ENCODE measurements at regions not wholly inside any gene's neighbourhood (a gene's known extent, or its start where the extent isn't known, plus 50 kb on each side); places are given as distances from the start of the nearest gene placed in this dataset.
"Not testable (repeated sequence)": the region's sequence is repeated elsewhere in the genome, so short reads cannot be mapped to it uniquely, and the experiment has no call there.

DNA sequence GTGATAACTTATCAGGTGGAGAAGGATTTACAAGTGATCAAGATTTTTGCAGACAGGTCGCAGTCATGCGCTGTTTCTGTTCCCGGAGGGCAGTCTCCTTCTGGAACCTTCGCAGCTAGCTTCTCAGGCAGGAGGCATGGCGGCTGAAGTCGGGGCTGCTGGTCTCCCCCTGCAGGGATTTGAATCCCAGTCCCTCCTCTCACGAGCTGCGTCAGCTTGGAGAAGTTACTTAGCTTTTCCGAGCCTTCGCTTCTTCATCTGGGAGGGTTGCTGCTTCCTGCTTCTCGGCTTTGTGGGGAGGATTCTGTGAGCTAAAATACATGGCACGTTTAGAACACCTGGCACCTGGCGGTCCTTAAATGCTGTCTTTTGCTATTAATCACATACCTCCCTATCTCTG, 287.8 kb upstream of the FOXF1 start:
- no peak for DNase-seq (ENCODE audit: low read depth in 4 of 4, low spot score in 2 of 4)

DNA sequence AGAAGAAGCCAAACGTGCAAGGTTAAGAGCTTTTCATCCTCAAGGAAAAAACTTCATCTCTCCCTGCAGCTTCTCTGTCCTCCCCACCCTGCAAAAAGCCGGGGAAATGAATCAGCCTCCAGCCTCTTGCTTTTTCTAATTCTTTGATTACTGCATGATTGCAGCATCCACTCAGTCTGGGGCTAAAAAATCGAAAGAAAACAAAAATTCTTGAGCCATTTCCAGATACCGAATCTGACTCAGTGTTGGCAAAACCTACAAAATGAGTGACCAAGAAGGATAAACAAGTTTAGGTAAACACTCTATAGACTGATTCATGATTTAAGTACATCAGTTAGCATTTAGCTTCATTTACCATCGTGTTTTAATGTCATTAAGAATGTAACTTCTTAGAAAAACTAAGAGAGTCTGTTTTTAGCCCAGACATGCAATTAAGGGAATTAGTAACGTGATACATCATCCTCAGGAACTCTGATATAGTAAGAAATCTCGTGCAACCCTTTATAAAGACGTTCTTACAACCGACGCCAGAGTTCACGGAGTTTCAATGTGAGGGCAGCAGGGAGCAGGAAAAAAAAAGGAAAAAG, 287.3 kb upstream of the FOXF1 start:
- DNase-seq (ENCODE audit: low read depth in 4 of 4, low spot score in 2 of 4): no peak

DNA sequence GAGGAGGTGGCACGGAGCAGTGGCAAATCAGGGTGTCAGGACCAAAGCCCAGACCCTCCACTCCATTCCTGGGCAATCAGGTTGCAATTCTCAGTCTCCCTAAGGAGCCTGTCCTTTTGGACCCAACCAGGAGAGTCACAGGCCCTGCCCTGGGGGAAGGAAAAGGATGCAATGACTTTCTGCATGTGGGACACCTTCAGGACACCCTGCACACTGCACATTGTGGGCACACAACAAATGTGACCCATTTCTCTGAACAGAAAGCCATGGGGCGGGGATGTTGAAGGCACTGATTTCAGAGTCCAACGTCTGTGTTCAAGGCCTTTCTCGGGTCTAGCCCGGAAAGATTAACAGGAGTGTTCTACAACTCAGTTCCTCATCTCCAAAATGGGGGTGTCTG, 286.2 kb upstream of the FOXF1 start:
- DNase-seq (ENCODE audit: low read depth in 4 of 4, low spot score in 2 of 4): no peak

DNA sequence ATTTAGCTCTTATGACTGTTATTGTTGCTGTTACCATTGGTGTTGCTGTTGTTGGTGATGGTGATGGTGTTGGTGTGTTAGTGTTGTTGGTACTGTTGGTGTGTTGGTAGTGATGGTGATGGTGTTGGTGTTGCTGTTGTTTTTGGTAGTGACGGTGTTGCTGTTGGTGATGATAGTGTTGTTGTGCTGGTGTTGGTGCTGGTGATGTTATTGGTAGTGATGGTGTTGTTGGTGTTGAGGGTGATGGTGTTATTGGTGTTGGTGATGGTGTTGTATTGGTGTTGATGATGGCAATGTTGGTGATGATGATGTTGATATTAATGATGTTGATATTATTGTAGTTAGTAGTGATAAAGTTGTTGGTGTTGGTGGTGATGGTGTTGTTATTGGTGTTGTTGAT, 285.7 kb upstream of the FOXF1 start:
- DNase-seq (ENCODE audit: low read depth in 4 of 4, low spot score in 2 of 4): no peak

DNA sequence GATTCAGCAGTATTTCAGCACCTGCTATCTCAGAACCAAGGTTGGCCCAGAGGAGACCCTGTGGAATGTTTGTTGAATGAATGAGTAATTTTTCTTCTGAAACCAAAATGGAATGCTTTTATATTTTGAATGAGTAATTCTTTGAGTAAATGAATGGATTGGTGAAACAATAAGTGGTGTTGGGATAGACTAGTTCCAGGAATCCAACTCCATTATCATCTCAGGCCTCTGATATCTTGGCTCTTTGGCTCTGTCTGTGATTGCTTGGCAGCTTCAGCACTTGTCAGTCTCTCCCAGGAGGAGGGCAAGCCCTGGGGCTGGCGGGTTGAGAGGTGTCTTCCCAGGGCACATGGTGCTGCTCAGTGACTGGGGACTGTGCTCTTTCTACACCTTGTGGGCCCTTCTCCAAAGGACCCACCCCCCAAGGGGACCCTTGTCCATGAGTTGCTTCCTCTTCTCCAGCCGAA, 284.4 kb upstream of the FOXF1 start:
- no peak for DNase-seq (ENCODE audit: low read depth in 4 of 4, low spot score in 2 of 4)

DNA sequence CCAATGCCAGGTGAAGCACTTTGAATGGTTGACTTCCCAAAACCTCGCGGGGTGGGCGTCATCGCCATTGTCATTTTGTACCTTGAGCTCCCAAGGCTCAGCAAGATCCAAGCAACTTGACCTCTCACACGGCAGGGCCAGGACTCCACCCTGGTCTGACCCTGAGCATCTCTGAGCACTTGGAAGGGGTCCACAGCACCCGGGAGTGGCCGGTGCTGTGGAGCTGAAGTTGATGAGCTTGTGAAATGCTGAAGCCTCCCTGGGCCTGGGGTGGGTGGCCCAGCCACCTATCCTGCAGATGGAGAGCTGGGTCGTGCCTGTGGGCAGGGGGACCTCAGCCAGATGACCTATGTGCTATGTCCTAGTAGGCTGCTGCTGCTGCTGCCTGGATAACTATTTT, 283.3 kb upstream of the FOXF1 start:
- no peak for DNase-seq (ENCODE audit: low read depth in 4 of 4, low spot score in 2 of 4)

DNA sequence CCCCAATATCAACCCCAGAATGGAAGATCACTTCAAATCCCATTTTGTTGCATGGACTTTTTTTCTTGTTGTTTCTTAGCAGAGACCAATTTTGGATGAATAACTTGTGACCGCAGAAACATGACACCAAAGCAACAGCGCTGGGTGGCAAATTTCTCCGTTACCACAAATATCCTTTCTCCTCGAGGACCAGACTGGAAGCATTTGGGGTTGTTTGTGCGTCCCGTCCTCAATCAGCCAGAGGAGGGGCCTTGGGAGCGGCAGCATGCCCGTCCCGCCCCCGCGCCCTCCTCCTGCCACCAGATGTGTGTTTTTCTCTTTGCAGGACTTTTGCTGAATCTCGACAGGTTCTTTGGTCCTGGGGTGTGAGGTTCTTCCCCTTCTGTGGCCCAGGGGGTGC, 282.5 kb upstream of the FOXF1 start:
- DNase-seq (ENCODE audit: low read depth in 4 of 4, low spot score in 2 of 4): no peak

DNA sequence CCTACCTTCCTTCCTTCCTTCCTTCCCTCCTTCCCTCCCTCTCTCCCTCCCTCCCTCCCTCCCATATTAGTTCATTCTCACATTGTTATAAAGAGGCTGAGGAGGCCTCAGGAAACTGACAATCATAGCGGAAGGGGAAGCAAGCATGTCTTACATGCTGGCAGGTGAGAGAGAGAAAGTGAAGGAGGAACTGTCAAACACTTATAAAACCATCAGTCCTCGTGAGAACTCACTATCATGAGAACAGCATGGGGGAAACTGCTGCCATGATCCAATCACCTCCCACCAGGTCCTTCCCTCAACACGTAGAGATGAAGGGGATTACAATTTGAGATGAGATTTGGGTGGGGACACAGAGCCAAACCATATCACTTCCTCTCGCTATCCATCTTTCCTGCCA, 281.6 kb upstream of the FOXF1 start:
- no peak for DNase-seq (ENCODE audit: low read depth in 4 of 4, low spot score in 2 of 4)

DNA sequence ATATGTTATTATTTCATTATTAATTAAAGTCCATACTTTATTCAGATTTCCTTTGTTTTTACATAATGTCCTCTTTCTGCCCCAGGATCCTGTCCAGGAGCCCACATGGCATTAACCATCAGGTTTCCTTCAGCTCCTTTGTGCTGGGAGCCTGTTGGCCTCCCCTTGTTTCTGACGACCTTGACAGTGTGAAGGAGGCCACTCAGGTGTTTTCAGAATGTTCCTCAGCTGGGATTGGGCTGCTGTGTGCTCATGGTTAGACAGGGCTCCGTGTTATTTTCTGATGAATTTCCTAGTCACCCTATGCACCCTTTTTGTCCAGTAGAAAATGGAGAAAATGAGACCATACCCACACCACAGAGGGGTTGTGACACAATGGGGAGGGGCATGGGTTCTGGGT, 281.0 kb upstream of the FOXF1 start:
- no peak for DNase-seq (ENCODE audit: low read depth in 4 of 4, low spot score in 2 of 4)

DNA sequence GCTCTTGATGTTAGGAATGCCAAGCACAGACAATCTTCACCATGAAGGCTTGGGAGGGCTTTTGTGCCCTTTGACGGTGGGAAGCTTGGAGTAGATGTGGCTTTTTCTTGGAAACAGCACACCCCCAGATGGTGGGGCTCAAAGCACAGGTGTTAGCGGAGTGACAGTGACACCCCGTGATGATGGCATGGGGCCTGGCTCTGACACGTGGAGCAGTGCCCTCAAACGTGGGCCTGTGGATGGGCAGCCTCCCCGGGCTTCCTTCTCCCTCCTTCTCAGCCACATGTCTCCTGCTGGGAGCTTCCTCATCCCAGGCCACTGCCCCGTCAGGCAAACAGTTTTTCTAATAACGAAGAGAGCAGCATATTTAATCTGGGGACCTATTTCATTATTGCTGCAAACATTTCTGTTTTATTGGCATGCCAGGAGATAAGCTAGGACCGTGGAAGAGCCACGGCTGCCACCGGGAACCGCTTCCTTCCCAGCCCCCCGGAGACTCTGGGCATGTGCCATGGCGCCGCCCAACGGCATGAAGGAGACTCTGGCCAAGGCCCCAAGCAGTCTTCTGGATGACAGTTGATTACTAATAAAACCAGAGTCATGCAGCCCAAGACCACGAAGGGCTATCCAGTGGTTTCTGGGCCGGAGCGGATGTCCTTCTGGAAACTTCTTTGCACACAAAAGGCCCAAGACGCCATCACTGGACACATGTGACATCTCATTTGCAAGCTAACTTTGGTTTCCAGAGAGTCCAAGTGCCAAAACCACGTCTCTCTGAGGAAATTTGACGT, 280.3 kb upstream of the FOXF1 start:
- DNase-seq (ENCODE audit: low read depth in 4 of 4, low spot score in 2 of 4): no peak

DNA sequence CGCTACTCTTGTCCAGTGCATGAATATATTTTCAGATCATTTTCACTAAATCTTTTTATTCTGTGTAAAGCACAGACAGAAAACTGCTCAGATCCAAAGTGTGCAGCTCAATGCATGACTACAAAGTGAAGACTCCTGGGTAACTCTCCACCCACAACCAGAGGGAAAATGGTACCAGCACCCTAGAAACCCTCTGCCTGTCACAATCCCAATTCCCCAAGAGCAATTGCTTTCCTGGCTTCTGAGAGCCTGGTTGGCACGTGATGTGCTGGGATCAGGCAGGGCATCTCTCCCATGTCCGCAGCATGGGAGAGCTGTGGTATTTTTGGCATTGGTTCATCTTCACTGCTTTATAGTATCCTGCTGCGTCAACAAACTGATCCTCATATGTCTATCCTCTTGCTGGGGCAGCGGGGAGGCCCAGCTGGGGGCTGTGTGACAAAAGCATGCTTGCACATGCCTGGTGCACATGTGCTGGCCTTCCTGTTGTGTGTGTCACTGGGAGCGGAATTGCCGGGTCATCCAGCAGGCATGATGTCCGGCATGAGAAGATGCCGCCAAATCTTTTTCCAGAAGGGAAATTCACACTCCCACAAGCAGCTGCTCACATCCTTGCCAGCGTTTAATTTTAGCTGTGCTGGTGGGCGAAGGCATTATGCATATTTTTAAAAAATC, 278.9 kb upstream of the FOXF1 start:
- DNase-seq (ENCODE audit: low read depth in 4 of 4, low spot score in 2 of 4): no peak

DNA sequence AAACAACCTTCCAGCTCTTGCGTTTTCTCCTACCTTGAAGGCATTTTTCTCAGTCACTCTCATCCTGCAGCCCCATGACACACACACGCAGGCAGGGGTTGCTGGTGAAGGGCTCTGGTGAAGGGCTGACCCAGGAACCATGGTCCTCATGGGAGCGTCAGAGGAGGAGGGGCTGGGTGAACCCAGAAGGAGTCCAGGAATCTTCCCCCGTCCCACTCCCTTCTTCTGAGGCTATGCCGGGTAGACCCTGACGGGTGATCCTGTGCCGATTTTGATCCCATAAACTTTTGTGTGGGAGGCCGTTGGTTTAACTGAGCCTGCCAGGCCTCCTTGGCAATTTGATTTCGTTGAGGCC, 278.4 kb upstream of the FOXF1 start:
- DNase-seq (ENCODE audit: low read depth in 4 of 4, low spot score in 2 of 4): no peak

DNA sequence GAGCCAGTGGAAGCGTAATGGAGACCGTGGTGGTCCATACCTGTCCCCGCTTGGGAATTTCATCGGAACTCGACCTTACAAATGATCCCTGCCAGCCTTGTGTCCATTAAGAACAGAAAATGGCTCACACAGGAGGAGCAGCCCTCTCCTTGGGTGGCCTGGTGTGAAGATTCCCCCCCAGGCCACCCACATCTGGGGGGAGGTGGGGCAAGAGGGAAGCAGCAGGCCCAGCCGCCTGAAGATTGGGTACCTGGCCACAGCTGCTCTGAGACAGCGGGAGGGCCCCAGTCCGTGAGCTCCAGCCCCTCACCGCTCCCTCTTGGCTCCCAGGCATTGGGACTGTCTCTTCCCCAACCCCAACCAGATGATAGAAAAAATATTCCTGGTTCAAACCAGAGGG, 277.8 kb upstream of the FOXF1 start:
- DNase-seq (ENCODE audit: low read depth in 4 of 4, low spot score in 2 of 4): no peak

DNA sequence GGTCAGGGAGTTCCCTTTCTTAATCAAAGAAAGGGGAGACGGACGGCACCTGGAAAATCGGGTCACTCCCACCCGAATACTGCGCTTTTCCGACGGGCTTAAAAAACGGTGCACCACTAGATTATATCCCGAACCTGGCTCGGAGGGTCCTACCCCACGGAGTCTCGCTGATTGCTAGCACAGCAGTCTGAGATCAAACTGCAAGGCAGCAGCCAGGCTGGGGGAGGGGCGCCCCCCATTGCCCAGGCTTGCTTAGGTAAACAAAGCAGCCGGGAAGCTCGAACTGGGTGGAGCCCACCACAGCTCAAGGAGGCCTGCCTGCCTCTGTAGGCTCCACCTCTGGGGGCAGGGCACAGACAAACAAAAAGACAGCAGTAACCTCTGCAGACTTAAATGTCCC, 276.8 kb upstream of the FOXF1 start:
- not testable (repeated sequence) for DNase-seq (ENCODE audit: low read depth in 4 of 4, low spot score in 2 of 4)

DNA sequence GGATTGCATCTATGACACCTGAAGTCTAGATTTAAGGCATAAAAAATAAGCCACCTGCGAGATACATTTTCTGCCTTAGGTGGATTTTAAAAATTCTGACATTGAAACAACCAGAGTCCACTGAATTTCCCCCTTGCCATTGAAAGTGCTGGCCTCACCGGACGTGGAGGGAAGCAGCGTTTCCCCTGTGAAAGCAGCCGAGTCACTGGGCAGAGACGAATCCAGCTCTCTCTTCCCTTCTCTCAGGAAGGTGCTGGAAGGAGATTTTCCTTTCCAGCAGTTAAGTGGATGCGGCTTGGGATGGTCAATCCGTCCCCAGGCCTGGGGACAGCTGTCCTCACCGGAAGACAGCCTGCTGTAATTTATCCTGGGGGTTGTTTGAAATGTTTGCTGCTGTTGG, 270.9 kb upstream of the FOXF1 start:
- DNase-seq (ENCODE audit: low read depth in 4 of 4, low spot score in 2 of 4): no peak

DNA sequence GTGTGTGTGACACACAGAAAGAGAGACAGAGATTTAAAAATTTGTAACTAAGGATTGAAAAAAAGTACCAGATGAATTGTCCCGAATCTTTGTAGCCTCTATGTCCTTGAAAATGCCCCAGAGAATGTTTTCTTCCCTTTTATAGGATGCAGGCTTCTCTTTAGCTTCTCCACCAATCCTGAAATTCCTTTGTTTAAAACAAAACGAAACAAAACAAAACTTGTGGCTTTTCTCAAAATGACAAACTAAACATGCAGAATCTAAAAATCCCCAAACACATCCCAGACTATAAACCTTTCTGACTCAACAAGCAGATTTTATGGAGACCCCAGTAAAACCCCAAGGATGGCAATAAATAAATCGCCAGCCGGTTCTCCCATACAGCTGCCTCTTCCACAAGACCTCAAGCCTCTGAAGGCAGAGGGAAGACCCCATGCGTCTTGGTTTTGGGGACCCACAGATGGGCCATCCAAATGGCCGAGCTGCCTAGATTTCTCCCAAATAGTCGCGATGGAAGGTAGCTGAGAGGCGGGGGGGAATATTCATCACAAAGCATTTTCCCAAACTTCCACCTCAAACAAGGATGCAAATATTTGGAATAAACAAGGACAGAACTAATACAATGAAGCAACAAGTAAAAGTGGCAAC, 269.5 kb upstream of the FOXF1 start:
- DNase-seq (ENCODE audit: low read depth in 4 of 4, low spot score in 2 of 4): no peak

DNA sequence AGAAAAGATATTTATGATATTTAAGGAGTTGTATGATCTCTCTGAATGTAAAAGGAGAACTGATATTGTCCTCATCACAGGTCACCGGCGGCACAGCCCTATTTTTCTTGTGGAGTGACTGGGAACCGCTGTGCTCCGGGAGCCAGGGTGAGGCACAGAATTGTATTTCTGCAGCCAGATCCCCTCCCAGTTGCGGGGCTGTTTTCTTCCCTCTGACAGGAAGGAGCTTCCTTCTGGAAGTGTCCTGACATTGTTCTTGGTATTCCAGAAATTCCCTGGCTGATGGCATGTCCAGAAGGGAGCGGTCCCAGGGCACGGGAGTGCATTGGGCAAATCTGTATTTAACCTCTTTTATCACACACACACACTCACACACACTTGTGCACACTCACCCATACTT, 268.6 kb upstream of the FOXF1 start:
- DNase-seq (ENCODE audit: low read depth in 4 of 4, low spot score in 2 of 4): no peak

DNA sequence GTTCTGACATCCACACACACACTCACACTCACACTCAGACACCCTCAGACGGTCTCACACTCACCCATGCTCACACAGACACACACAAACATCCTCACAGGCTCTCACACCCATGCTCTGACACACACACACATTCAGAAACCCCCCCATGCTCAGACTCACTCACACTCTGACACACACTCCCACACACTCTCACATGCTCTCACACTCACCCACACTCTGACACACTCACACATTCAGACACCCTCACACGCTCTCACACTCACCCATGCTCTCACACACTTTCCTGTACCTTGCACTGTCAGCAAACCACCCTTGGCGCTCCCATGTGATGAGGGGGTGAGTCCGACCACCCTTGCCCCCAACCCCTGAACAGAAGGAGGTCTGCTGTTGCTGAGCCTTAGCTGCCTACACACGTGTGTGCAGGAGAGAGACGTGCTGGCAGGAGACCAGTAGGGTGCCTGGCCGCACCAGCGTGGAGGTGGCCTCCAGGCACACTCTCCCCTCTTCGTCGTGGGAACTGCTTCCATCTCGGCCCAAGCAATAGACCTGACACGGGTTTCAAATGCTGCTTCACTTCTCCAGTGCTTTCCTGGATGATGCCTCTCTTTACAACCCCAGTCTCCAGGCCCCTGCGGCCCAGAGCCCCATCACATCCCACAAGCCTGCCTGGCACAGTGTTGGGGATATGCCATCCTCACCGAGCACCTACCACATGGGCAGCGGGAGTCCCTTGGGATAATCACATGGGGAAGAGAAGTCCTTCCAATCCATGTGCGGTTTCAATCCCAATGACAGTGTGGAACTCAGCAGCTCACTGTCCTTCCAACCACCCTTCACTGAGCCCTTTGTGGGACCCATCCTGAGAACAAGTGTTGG, 267.8 kb upstream of the FOXF1 start:
- DNase-seq (ENCODE audit: low read depth in 4 of 4, low spot score in 2 of 4): no peak

DNA sequence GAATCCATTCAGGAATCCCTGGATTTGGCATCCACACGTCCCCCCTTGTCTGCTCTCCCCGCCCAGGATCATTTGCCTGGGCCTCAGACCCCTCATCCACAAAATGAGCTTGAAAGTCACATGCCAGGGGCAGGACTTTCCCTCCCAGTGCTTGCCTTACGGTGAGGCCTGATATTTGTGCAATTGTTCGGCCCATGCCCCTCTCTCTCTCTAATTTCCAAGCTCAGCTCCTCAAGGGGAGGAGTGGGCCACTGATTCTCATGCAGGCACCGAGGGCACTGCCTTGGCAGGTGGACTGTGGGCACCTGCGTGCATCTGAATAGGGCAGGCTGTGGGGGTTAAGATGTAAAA, 267.2 kb upstream of the FOXF1 start:
- DNase-seq (ENCODE audit: low read depth in 4 of 4, low spot score in 2 of 4): no peak

DNA sequence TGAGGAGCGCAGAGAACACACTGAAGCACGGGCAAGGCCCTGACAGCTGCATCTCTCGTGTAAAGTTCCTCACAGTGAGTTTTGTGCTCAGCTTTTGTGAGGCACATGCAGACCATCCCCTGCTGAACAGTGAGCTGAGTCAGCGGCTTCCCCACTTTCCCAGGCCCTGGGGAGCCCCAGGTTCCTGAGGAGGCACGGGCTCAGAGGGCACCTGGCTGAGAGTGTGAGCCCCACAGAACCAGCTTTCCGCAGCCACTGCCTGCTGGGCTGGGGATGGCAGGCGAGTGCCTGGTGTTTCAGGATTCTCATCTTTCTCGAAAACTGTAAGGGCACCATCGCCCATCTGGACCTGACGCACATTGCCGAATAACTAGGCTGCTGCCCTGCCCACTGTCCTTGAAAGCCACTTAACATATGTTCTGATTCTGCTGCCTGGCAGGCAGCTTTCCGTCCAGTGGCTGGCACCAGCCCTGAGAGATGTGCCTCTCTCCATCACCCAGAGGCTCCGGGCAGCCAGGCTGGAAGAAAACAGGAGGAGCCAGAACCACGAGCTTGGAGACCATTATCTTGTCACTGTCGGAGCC, 266.7 kb upstream of the FOXF1 start:
- DNase-seq (ENCODE audit: low read depth in 4 of 4, low spot score in 2 of 4): no peak
